ENCODE measurements at regions not wholly inside any gene's neighbourhood (a gene's known extent, or its start where the extent isn't known, plus 50 kb on each side); places are given as distances from the start of the nearest gene placed in this dataset.
"Not testable (repeated sequence)": the region's sequence is repeated elsewhere in the genome, so short reads cannot be mapped to it uniquely, and the experiment has no call there.

DNA sequence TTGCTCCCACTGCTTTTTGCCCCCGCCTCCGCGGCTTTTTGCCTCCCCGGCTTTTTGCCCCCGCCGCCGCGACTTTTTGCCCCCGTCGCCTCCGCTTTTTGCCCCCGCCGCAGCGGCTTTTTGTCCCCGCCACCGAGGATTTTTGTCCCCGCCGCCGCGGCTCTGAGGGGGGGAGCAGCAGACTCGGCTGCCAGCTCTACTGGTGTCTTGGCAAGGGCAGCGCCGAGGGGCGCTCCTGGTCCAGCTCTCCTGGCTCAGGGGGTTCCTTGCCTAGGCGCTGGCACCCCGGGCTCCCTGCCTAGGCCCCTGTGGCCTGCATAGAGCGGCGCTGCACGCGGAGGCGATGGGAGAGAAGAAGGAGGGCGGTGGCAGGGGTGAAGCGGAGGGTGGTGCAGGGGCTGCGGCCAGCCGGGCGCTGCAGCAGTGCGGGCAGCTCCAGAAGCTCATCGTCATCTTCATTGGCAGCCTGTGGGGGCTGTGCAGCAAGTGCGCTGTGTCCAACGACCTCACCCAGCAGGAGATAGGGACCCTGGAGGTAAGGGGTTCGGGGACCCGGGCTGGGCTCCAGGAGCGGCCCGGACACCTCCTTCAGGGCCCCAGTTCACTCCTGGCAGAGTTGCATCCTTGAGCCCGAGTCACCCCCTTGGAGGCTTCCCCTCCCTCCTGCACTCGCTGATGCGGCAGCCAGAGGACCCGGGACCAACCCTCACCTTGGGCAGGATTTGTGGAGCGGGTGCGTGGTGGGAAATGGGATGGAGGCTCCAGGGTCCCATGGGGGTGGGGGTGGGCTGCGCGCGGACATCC lies 642.4 kb downstream of the GOLGA6L6 start:
- intact Hi-C loops (cut with DNase I; ENCODE audit: low total_unique reads), result no loop called here
- H3K27ac ChIP-seq, result no peak overlapping the region
- no peak overlapping the region for H3K4me3 ChIP-seq
- H3K4me1 ChIP-seq, result no peaks in the 10 kb centered on the region
- no peaks in the 10 kb centered on the region for H3K27me3 ChIP-seq (replicated peaks in 1 of 7)
- DNase-seq, result no peak
- H3K9me3 ChIP-seq, result peaks cover 0 to 56% (median 43%) of the 10 kb centered on the region in 8 donors
- 68 to 74% (median 70%) methylated on average over 49 to 53 of the region's 53 CpGs for WGBS, 5 donors
- no peaks in the 10 kb centered on the region for H3K36me3 ChIP-seq
- no peak for TF ChIP-seq POLR2AphosphoS5 (IDR thresholded peaks at IDR 0.05)
- TF ChIP-seq POLR2A (IDR thresholded peaks at IDR 0.05), result no peak
- TF ChIP-seq, protein P1, sequence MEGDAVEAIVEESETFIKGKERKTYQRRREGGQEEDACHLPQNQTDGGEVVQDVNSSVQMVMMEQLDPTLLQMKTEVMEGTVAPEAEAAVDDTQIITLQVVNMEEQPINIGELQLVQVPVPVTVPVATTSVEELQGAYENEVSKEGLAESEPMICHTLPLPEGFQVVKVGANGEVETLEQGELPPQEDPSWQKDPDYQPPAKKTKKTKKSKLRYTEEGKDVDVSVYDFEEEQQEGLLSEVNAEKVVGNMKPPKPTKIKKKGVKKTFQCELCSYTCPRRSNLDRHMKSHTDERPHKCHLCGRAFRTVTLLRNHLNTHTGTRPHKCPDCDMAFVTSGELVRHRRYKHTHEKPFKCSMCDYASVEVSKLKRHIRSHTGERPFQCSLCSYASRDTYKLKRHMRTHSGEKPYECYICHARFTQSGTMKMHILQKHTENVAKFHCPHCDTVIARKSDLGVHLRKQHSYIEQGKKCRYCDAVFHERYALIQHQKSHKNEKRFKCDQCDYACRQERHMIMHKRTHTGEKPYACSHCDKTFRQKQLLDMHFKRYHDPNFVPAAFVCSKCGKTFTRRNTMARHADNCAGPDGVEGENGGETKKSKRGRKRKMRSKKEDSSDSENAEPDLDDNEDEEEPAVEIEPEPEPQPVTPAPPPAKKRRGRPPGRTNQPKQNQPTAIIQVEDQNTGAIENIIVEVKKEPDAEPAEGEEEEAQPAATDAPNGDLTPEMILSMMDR (IDR thresholded peaks at IDR 0.05 in 8 of 11, conservative IDR thresholded peaks at IDR 0.05 in 3 of 11), result no peak

DNA sequence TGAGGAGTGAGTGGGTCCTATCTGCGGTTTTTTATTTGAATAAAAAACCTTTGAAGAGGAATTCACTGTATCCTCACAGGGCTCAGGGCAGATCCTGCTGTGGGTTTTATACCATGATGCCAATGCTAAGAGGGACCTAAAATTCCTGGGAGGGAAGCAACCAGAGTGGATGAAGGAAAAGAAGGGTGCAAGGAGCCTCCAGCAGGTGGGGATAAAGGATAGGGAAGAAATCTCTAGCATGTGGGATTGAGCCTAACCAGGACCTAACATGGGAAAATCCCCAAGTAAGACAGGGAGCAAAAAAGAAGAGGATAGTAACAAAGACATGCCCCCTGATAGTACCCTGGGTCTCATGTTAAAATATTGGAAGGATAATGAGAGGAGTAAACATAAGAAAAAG lies 652.8 kb downstream of the GOLGA6L6 start:
- H3K9me3 ChIP-seq, result peaks cover 0 to 32% (median 8%) of the 10 kb centered on the region in 8 donors
- H3K27me3 ChIP-seq (replicated peaks in 1 of 7); DNase-seq; H3K36me3 ChIP-seq; H3K27ac ChIP-seq; H3K4me1 ChIP-seq; H3K4me3 ChIP-seq; intact Hi-C loops (cut with DNase I; ENCODE audit: low total_unique reads): not testable (repeated sequence)
- WGBS, 5 donors, result 50 to 57% (median 54%) methylated on average over 1 of the region's 1 CpG; no CpG with 5 or more reads in 1 of the 5 donors

DNA sequence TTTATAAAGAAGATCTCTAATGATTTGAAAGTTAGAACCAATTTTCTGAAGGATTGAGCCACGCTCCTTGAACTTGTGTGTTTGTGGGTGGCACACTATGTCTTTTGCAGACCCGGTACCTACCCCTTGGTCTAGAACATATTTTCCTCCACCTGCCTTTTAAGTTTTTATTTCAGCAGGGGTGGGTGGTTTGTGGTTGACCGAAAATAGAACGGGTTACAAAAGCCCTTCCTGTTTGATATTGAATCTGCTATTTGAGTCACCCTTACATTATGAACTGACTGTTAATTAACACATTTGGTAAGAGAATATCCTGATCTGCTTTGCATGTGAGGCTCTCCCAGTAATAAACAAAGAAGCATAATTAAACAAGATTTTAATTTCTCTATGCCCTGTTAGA lies 697.5 kb downstream of the GOLGA6L6 start:
- H3K27me3 ChIP-seq (replicated peaks in 1 of 7); H3K27ac ChIP-seq; H3K4me1 ChIP-seq; intact Hi-C loops (cut with DNase I; ENCODE audit: low total_unique reads); H3K4me3 ChIP-seq; DNase-seq; H3K36me3 ChIP-seq: not testable (repeated sequence)
- 46 to 66% (median 62%) methylated on average over 4 of the region's 4 CpGs for WGBS, 5 donors
- H3K9me3 ChIP-seq, result peaks cover 0 to 22% (median 13%) of the 10 kb centered on the region in 8 donors

Small RNAs in the stretch of these regions (small RNA-seq; reads per million reads assigned to genes)
- gene AC138701.2, result 0 reads per million in 4 donors
- gene IGHD1OR15-1A, result 0 reads per million in 4 donors
- gene IGHD2OR15-2A, result 0 reads per million in 4 donors
- gene IGHD3OR15-3A, result 0 reads per million in 4 donors
- 0 reads per million in 4 donors for gene IGHD4OR15-4A
- gene IGHD5OR15-5A, result 0 reads per million in 4 donors
- gene RN7SL584P, result 0 reads per million in 4 donors
- 0 reads per million in 4 donors for gene RNU6-978P
